ENCODE measurements at regions not wholly inside any gene's neighbourhood (a gene's known extent, or its start where the extent isn't known, plus 50 kb on each side); places are given as distances from the start of the nearest gene placed in this dataset.
A peak's percentile ranks its signal among the peaks of the same experiment; 100 is the strongest.

DNA sequence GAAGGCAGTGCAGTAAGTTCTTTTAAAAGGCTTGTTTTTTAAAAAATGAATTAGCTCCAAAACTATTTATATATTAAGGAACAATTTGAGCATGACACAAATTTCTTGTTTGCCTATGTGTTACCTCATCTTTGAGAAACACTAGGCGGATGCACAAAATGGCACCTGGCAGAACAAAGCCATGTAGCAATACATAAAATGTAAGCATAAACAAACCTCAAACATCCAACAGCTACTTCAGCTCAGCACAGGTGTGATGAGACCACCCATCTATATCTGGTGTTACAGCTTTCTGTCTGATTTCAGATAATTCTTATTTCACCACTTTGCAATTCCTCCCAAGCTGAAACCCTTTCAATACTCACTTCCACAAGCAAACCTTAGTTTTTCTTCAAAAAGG, 221.2 kb upstream of the CNTN6 start:
- no peak for DNase-seq (ENCODE audit: low read depth)
- TF ChIP-seq CTCF (IDR thresholded peaks at IDR 0.05; ENCODE audit: insufficient read depth, low read depth, low read length, missing control alignments) = no peak
- H3K4me3 ChIP-seq (ENCODE audit: low read length) = no peak overlapping the region

- DNase-seq (ENCODE audit: low read depth) = no peak
- no peak overlapping the region for H3K4me3 ChIP-seq (ENCODE audit: low read length)
- TF ChIP-seq CTCF (IDR thresholded peaks at IDR 0.05; ENCODE audit: insufficient read depth, low read depth, low read length, missing control alignments) = no peak
Measured at GRCh38 chr3:877001-877400, 215.8 kb upstream of the CNTN6 start.

DNA sequence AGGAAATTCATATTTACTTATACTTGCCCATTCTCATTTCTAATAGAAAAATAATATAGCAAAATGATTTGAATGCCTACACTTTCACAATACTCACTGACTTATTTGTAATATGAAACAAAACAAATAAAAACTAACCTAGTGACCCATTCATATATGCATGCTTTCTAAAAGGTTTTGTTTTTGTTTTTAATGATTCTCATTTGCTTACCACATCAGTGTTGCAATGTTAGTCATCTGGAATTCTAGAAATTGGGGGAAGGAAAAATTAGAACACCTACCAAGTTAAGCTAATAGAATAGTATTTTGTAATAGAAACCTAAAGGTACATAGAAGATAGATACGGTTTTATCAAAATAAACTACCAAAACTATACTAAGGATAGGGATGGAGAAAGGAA, 214.1 kb upstream of the CNTN6 start:
- H3K4me3 ChIP-seq (ENCODE audit: low read length) = no peak overlapping the region
- no peak for TF ChIP-seq CTCF (IDR thresholded peaks at IDR 0.05; ENCODE audit: insufficient read depth, low read depth, low read length, missing control alignments)
- no peak for DNase-seq (ENCODE audit: low read depth)

DNA sequence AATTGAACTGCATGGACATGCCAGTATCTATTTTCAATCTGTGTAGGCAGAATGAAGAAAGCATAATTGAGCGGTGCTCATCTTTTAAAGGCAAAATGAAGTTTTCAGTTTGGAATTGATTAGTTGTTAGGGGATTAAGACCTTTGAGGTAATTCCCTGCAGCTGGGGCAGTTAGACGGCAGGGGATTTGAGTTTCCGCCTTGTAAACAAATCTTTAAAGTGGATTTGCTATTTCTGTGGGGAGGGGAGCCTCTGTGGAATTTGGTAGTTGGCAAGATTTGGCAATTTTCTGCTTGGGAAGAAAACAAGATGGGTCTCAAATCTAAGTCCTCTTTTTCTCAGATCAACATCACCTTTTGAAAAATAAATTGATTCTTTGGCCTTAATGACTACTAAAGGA, 212.5 kb upstream of the CNTN6 start:
- TF ChIP-seq CTCF (IDR thresholded peaks at IDR 0.05; ENCODE audit: insufficient read depth, low read depth, low read length, missing control alignments) = no peak
- no peak for DNase-seq (ENCODE audit: low read depth)
- H3K4me3 ChIP-seq (ENCODE audit: low read length) = no peak overlapping the region

DNA sequence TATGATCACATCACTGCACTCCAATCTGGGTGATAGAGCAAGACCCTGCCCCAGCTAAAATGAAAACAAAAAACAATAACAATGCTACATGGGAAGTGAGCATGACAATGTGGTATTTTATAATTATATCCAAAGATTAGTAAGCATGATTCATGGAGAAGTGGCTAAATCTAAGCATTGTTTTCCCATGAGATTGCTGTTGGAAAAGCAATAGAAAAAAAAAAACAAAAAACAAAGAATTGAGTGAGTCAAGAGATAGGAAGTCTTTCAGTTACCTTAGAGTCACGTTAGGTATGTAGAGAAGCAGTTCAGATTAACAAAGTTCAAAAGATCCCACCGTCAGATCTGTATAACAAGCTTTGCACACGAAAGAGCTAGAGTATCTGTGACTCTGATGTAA, 210.3 kb upstream of the CNTN6 start:
- peak; percentile 49 for DNase-seq (ENCODE audit: low read depth)
- TF ChIP-seq CTCF (IDR thresholded peaks at IDR 0.05; ENCODE audit: insufficient read depth, low read depth, low read length, missing control alignments) = no peak
- no peak overlapping the region for H3K4me3 ChIP-seq (ENCODE audit: low read length)

DNA sequence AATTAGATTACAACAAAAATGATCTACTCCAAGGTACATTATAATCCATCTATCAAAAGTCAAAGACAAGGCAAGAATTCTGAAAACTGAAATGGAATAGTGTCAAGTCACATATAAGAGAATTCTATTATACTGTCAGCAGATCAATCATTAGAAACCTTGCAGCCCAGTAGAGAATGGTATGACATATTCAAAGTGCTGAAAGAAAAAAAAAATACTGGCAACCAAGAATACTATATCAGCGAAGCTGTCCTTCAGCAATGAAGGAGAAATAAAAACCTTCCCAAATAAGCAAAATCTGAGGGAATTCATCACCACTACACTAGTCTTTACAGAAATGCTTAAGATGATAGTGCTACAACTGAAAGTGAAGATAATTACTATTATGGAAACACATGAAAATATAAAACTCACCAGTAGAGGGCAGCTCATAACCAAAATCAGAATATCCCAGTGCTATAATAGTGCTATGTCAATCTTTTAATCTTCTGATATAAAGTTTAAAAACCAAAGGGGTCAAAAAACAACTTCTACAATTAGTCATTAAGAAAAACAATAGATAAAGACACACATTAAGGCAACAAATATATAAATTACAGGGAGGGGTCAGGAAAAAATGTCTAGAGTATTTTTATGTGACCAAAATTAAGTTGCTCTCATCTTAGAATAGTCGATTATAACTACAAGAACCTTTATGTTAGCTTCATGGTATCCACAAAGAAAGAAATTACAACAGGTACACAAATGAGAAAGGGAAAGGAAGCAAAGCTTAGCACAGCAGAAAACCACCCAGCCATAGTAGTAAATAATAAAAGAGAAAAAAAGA, 190.7 kb upstream of the CNTN6 start:
- no peak overlapping the region for H3K4me3 ChIP-seq (ENCODE audit: low read length)
- TF ChIP-seq CTCF (IDR thresholded peaks at IDR 0.05; ENCODE audit: insufficient read depth, low read depth, low read length, missing control alignments) = peak; percentile 34
- DNase-seq (ENCODE audit: low read depth) = peak; percentile 22

DNA sequence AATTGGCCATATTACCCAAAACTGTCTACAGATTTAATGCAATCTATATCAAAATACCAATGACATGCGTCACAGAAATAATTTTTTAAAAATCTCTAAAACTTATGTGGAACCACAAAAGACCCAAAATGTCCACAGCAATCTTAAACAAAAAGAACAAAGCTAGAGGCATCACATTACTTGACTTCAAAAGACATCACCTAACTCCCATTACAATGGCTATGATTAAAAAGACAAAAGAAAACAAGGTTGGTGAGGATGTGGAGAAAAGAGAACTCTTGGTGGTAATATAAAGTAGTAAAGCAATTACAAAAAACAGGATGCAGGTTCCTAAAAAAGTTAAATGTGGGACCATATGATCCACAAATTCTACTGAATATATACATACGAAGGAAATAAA, 187.6 kb upstream of the CNTN6 start:
- TF ChIP-seq CTCF (IDR thresholded peaks at IDR 0.05; ENCODE audit: insufficient read depth, low read depth, low read length, missing control alignments) = no peak
- DNase-seq (ENCODE audit: low read depth) = no peak
- H3K4me3 ChIP-seq (ENCODE audit: low read length) = no peak overlapping the region

All from epithelial cell of esophagus (primary cell).